Thyroid gland (tissue), 4 donors: ENCODE measurements at regions not wholly inside any gene's neighbourhood (a gene's known extent, or its start where the extent isn't known, plus 50 kb on each side); places are given as distances from the start of the nearest gene placed in this dataset.

Source experiments
- DNase-seq, 2 donors: peaks; one replicate each; pipeline ENCODE4 v3.0.0-alpha.2; 2019
- H3K27ac ChIP-seq, 3 donors: fragments of 200-600 bp; sonication (generic); 1 replicate in 2 of 3; 2 replicates in 1 of 3; pipeline ENCODE4 v1.5.1; 2016 to 2019; ENCODE audit warnings: mild to moderate bottlenecking in 1 of 3, moderate library complexity in 1 of 3
- H3K27me3 ChIP-seq: fragments of 200-600 bp; sonication (generic); one replicate; pipeline ENCODE4 v1.5.1; 2019
- H3K36me3 ChIP-seq, 2 donors: fragments of 200-600 bp; sonication (generic); one replicate each; pipeline ENCODE4 v1.5.1; 2016 to 2019
- H3K4me1 ChIP-seq, 2 donors: fragments of 200-600 bp; sonication (generic); one replicate each; pipeline ENCODE4 v1.5.1; 2017 to 2019
- H3K4me3 ChIP-seq, 3 donors: fragments of 200-600 bp; sonication (generic); replicated peaks in 1 of 3; 1 replicate in 2 of 3; 2 replicates in 1 of 3; pipeline ENCODE4 v1.5.1; 2016; ENCODE audit warnings: mild to moderate bottlenecking in 1 of 3
- H3K9me3 ChIP-seq: fragments of 200-600 bp; sonication (generic); one replicate; pipeline ENCODE4 v1.5.1; 2017
- CTCF ChIP-seq, 6 experiments: fragments of 200-600 bp in 3 of 6; fragments of 450-650 bp in 3 of 6; sonication (generic) in 3 of 6; IDR thresholded peaks; one replicate each; pipeline ENCODE4 v1.5.1; 2016 to 2019; ENCODE audit warnings: antibody characterized with exemption in 6 of 6, mild to moderate bottlenecking in 2 of 6, inconsistent platforms in 1 of 6, moderate library complexity in 1 of 6
- POLR2A ChIP-seq, 2 donors: fragments of 450-650 bp; IDR thresholded peaks; one replicate each; pipeline ENCODE4 v1.6.1; 2017; ENCODE audit warnings: antibody characterized with exemption in 2 of 2, mild to moderate bottlenecking in 2 of 2, moderate library complexity in 1 of 2
- WGBS, 2 donors: methylation state at CpG; one replicate each; pipeline ENCODE4 v1.1.5; 2017; 5-methylcytosine and 5-hydroxymethylcytosine counted together
- intact Hi-C: fragments of 100-400 bp; cut with DNase I; formaldehyde crosslinking; loops from one replicate; pipeline ENCODE4 v1.15.1; 2023

GRCh38 chr2:100222844-100223243, 80.5 kb upstream of the AFF3 start:
- Histone ChIP-seq H3K4me3 (no peak overlapping the region), H3K27me3 (no peaks in the 10 kb centered on the region), H3K9me3 (no peaks in the 10 kb centered on the region), H3K36me3 (no peaks in the 10 kb centered on the region), H3K4me1 (no peaks in the 10 kb centered on the region), H3K27ac (no peak overlapping the region)
- intact Hi-C loops = no loop called here
- no peak for TF ChIP-seq CTCF (IDR thresholded peaks at IDR 0.05)
- TF ChIP-seq POLR2A (IDR thresholded peaks at IDR 0.05) = no peak
- DNase-seq = peak in 1 of 2 donors; percentile 27
- WGBS, 2 donors = 40 to 60% methylated on average over 2 of the region's 2 CpGs

- H3K27me3 ChIP-seq = no peaks in the 10 kb centered on the region
- no peak overlapping the region for H3K27ac ChIP-seq
- peaks cover 12 to 23% of the 10 kb centered on the region in 2 donors for H3K4me1 ChIP-seq
- H3K9me3 ChIP-seq = no peaks in the 10 kb centered on the region
- H3K36me3 ChIP-seq = no peaks in the 10 kb centered on the region
- TF ChIP-seq POLR2A (IDR thresholded peaks at IDR 0.05) (no peak), CTCF (IDR thresholded peaks at IDR 0.05) (no peak)
- WGBS, 2 donors = 95 to 97% methylated on average over 3 of the region's 3 CpGs
- DNase-seq = no peak
- no peak overlapping the region for H3K4me3 ChIP-seq
- intact Hi-C loops = no loop called here
Measured at GRCh38 chr2:100218552-100218951, 76.2 kb upstream of the AFF3 start.

GRCh38 chr2:100217323-100217722, 74.9 kb upstream of the AFF3 start:
- no peaks in the 10 kb centered on the region for H3K27me3 ChIP-seq

GRCh38 chr2:100216015-100216414, 73.6 kb upstream of the AFF3 start:
- TF ChIP-seq POLR2A (IDR thresholded peaks at IDR 0.05) (no peak), CTCF (IDR thresholded peaks at IDR 0.05) (no peak)
- no peak overlapping the region for H3K27ac ChIP-seq

More at GRCh38 chr2:100217323-100217722, 74.9 kb upstream of the AFF3 start:
- intact Hi-C loops = no loop called here
- H3K4me1 ChIP-seq = peaks cover 17 to 32% of the 10 kb centered on the region in 2 donors
- H3K4me3 ChIP-seq = no peak overlapping the region
- no peak for TF ChIP-seq CTCF (IDR thresholded peaks at IDR 0.05)
- no peak for TF ChIP-seq POLR2A (IDR thresholded peaks at IDR 0.05)
- WGBS, 2 donors = 96% methylated on average over 6 of the region's 6 CpGs
- H3K36me3 ChIP-seq = no peaks in the 10 kb centered on the region
- no peak for DNase-seq
- H3K27ac ChIP-seq = no peak overlapping the region
- no peaks in the 10 kb centered on the region for H3K9me3 ChIP-seq

DNA sequence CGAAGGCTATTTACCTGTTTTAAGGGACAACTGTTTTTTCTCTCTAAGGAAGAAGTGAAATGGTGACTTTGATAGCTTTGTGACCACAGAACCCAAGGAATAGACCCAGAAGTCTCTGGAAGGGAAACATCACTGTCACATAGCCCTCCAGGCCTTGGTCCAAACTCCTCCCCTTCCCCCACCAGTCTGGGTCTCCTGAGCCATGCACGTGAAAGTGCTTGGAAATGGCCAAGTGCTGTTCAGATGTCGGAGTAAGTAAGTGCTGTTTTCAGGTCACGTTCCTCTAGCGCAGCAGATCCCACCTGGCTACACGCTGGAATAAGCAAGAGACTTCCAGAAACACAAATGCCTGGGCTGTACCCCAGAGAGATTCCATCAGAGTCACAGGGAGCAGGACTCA, 73.0 kb upstream of the AFF3 start:
- no peaks in the 10 kb centered on the region for H3K36me3 ChIP-seq
- no peaks in the 10 kb centered on the region for H3K9me3 ChIP-seq
- H3K4me3 ChIP-seq = no peak overlapping the region
- H3K27me3 ChIP-seq = no peaks in the 10 kb centered on the region
- DNase-seq = peak; percentile 66 to 68
- 38 to 59% methylated on average over 6 of the region's 6 CpGs for WGBS, 2 donors
- intact Hi-C loops = no loop called here
- no peak for TF ChIP-seq POLR2A (IDR thresholded peaks at IDR 0.05)
- TF ChIP-seq CTCF (IDR thresholded peaks at IDR 0.05) = no peak
- H3K4me1 ChIP-seq = peaks cover 17 to 32% of the 10 kb centered on the region in 2 donors
- H3K27ac ChIP-seq = no peak overlapping the region

More at GRCh38 chr2:100216015-100216414, 73.6 kb upstream of the AFF3 start:
- H3K4me3 ChIP-seq = no peak overlapping the region
- intact Hi-C loops = no loop called here
- no peak for DNase-seq
- H3K4me1 ChIP-seq = peaks cover 17 to 32% of the 10 kb centered on the region in 2 donors
- H3K36me3 ChIP-seq = no peaks in the 10 kb centered on the region
- no peaks in the 10 kb centered on the region for H3K9me3 ChIP-seq
- 74 to 78% methylated on average over 5 of the region's 5 CpGs for WGBS, 2 donors
- no peaks in the 10 kb centered on the region for H3K27me3 ChIP-seq
